H9 (cell line): ENCODE measurements at regions not wholly inside any gene's neighbourhood (a gene's known extent, or its start where the extent isn't known, plus 50 kb on each side); places are given as distances from the start of the nearest gene placed in this dataset.

Experiments
- DNase-seq: peaks from one replicate; pipeline ENCODE4 v3.0.0-alpha.2; 2017
- H2AFZ ChIP-seq: one replicate; pipeline ENCODE4 v1.6.1; 2013; ENCODE audit warnings: mild to moderate bottlenecking, low read length, control low read depth, moderate library complexity
- H2AK5ac ChIP-seq: 2 replicates; pipeline ENCODE4 v1.6.1; 2013; ENCODE audit warnings: low read length, control low read depth, mixed read lengths; ENCODE audit not compliant: insufficient read length
- H2BK120ac ChIP-seq: one replicate; pipeline ENCODE4 v1.6.1; 2013; ENCODE audit warnings: low read depth, mild to moderate bottlenecking, low read length, control low read depth, inconsistent platforms; ENCODE audit not compliant: poor library complexity, severe bottlenecking
- H2BK12ac ChIP-seq: 2 replicates; pipeline ENCODE4 v1.6.1; 2013; ENCODE audit warnings: low read length, control low read depth, mixed read lengths, low read depth; ENCODE audit not compliant: insufficient read length
- H2BK15ac ChIP-seq: 2 replicates; pipeline ENCODE4 v1.6.1; 2013; ENCODE audit warnings: low read depth, low read length, control low read depth
- H2BK20ac ChIP-seq: one replicate; pipeline ENCODE4 v1.6.1; 2013; ENCODE audit warnings: low read depth, mild to moderate bottlenecking, low read length, control low read depth, inconsistent platforms; ENCODE audit not compliant: poor library complexity, severe bottlenecking
- H2BK5ac ChIP-seq: 2 replicates; pipeline ENCODE4 v1.6.1; 2013; ENCODE audit warnings: low read length, control low read depth, mixed read lengths; ENCODE audit not compliant: insufficient read length
- H3K14ac ChIP-seq: 2 replicates; pipeline ENCODE4 v1.6.1; 2013; ENCODE audit warnings: low read length, control low read depth; ENCODE audit not compliant: insufficient read depth
- H3K18ac ChIP-seq: 2 replicates; pipeline ENCODE4 v1.6.1; 2013; ENCODE audit warnings: low read depth, mild to moderate bottlenecking, mixed read lengths, low read length, control low read depth; ENCODE audit not compliant: insufficient read length
- H3K23ac ChIP-seq: 2 replicates; pipeline ENCODE4 v1.6.1; 2013; ENCODE audit warnings: low read length, control low read depth, mixed read lengths, low read depth; ENCODE audit not compliant: insufficient read length
- H3K23me2 ChIP-seq: 2 replicates; pipeline ENCODE4 v1.6.1; 2013; ENCODE audit warnings: low read depth, mild to moderate bottlenecking, mixed read lengths, low read length, control low read depth; ENCODE audit not compliant: insufficient read length, poor library complexity, severe bottlenecking
- H3K27ac ChIP-seq: 2 replicates; pipeline ENCODE4 v1.5.1; 2013; ENCODE audit warnings: low read length, control low read depth, mixed read lengths, low read depth; ENCODE audit not compliant: insufficient read length
- H3K27me3 ChIP-seq: 2 replicates; pipeline ENCODE4 v1.6.1; 2013; ENCODE audit warnings: low read length, control low read depth, inconsistent platforms; ENCODE audit not compliant: insufficient read depth
- H3K4ac ChIP-seq: 2 replicates; pipeline ENCODE4 v1.6.1; 2013; ENCODE audit warnings: low read depth, mild to moderate bottlenecking, control low read depth, inconsistent platforms, low read length, moderate library complexity
- H3K4me1 ChIP-seq: 2 replicates; pipeline ENCODE4 v1.6.1; 2013; ENCODE audit warnings: low read length, control low read depth, inconsistent platforms; ENCODE audit not compliant: insufficient read depth
- H3K4me2 ChIP-seq: 2 replicates; pipeline ENCODE4 v1.6.1; 2013; ENCODE audit warnings: low read length, control low read depth, mixed read lengths; ENCODE audit not compliant: insufficient read length, insufficient read depth
- H3K56ac ChIP-seq: 2 replicates; pipeline ENCODE4 v1.6.1; 2013; ENCODE audit warnings: low read depth, mild to moderate bottlenecking, mixed read lengths, low read length, control low read depth; ENCODE audit not compliant: insufficient read length
- H3K79me1 ChIP-seq: 2 replicates; pipeline ENCODE4 v1.6.1; 2013; ENCODE audit warnings: low read depth, mild to moderate bottlenecking, moderate library complexity, low read length, control low read depth, inconsistent platforms; ENCODE audit not compliant: insufficient read depth, poor library complexity, severe bottlenecking
- H3K79me2 ChIP-seq: 2 replicates; pipeline ENCODE4 v1.6.1; 2013; ENCODE audit warnings: low read length, control low read depth, inconsistent platforms; ENCODE audit not compliant: insufficient read depth
- H3K9ac ChIP-seq: 2 replicates; pipeline ENCODE4 v1.6.1; 2013; ENCODE audit warnings: low read length, control low read depth, mixed read lengths; ENCODE audit not compliant: insufficient read length; ENCODE audit errors: extremely low read depth
- H3K9me3 ChIP-seq: one replicate; pipeline ENCODE4 v1.6.1; 2013; ENCODE audit warnings: low read depth, low read length, inconsistent platforms; ENCODE audit not compliant: control insufficient read depth
- H3T11ph ChIP-seq: one replicate; pipeline ENCODE4 v1.6.1; 2013; ENCODE audit warnings: mild to moderate bottlenecking, low read length, control low read depth, inconsistent platforms
- H4K20me1 ChIP-seq: one replicate; pipeline ENCODE4 v1.6.1; 2013; ENCODE audit not compliant: control insufficient read depth, insufficient read length, insufficient read depth
- H4K5ac ChIP-seq: 2 replicates; pipeline ENCODE4 v1.6.1; 2013; ENCODE audit warnings: low read depth, mild to moderate bottlenecking, mixed read lengths, low read length, control low read depth; ENCODE audit not compliant: insufficient read length
- H4K8ac ChIP-seq: replicated peaks from 2 replicates; pipeline ENCODE4 v1.6.1; 2013; ENCODE audit warnings: low read length, control low read depth, mixed read lengths, low read depth; ENCODE audit not compliant: insufficient read length
- H4K91ac ChIP-seq: 2 replicates; pipeline ENCODE4 v1.6.1; 2013; ENCODE audit warnings: low read depth, mild to moderate bottlenecking, moderate library complexity, mixed read lengths, low read length, control low read depth; ENCODE audit not compliant: insufficient read length
- H3K27ac Mint-ChIP-seq, 3 experiments: 2 replicates in 2 of 3; 3 replicates in 1 of 3; pipeline ENCODE4 v1.8.0; 2020 to 2021; ENCODE audit warnings: mixed read lengths in 3 of 3, mild to moderate bottlenecking in 1 of 3, moderate library complexity in 1 of 3
- H3K27me3 Mint-ChIP-seq: 2 replicates; pipeline ENCODE4 v1.8.0; 2021; ENCODE audit warnings: low read depth, mild to moderate bottlenecking, moderate library complexity, mixed read lengths
- H3K36me3 Mint-ChIP-seq, 3 experiments: 2 replicates in 2 of 3; 3 replicates in 1 of 3; pipeline ENCODE4 v1.8.0; 2020 to 2021; ENCODE audit warnings: low read depth in 3 of 3, mixed read lengths in 3 of 3; ENCODE audit not compliant: insufficient read depth in 1 of 3
- H3K4me1 Mint-ChIP-seq, 2 experiments: 2 replicates each; pipeline ENCODE4 v1.8.0; 2020; ENCODE audit warnings: mixed read lengths in 2 of 2
- H3K4me3 Mint-ChIP-seq, 2 experiments: 2 replicates in 1 of 2; 3 replicates in 1 of 2; pipeline ENCODE4 v1.8.0; 2020 to 2021; ENCODE audit warnings: mild to moderate bottlenecking in 2 of 2, mixed read lengths in 2 of 2, moderate library complexity in 1 of 2
- H3K9me3 Mint-ChIP-seq, 2 experiments: 2 replicates in 1 of 2; 3 replicates in 1 of 2; pipeline ENCODE4 v1.8.0; 2020; ENCODE audit warnings: mild to moderate bottlenecking in 2 of 2, mixed read lengths in 2 of 2, moderate library complexity in 1 of 2
- WGBS: extraction: QIAGEN DNeasy Blood & Tissue Kit; methylation state at CpG from one replicate; pipeline ENCODE4 v1.1.7; 2013; ENCODE audit warnings: missing lambda C conversion rate, low lambda C conversion rate, mixed read lengths; ENCODE audit not compliant: insufficient read length; ENCODE audit errors: extremely low coverage; 5-methylcytosine and 5-hydroxymethylcytosine counted together
- TF ChIP-seq, protein P1 (sequence below): fragments of 200-600 bp; sonication (generic); conservative IDR thresholded peaks from 3 replicates; pipeline ENCODE4 v1.8.0; 2021; ENCODE audit warnings: antibody characterized with exemption, mild to moderate bottlenecking

DNA sequence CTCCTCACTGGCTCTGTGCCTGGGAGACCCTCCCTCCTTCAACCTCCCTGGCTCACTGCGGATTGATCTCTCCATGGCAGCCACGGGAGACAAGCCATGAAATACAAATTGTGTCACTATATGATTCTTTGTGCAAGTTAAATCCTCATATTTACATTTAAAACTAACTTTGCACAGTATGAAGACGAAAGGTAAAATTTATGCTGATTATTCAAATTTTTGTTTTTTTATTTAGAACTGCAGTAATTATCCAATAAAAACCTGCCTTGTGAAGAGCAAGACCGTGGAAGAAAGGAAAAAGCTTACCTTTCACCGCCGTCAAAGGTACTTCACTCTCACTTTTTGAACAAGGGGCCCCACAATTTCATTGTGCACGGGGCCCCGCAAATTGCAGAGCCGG is 436.9 kb downstream of the EIPR1 start:
- no peak overlapping the region for H4K91ac ChIP-seq
- no peak overlapping the region for H3K14ac ChIP-seq
- H2AK5ac ChIP-seq, result no peak overlapping the region
- H3K56ac ChIP-seq, result no peak overlapping the region
- no peak overlapping the region for H3K27ac ChIP-seq
- no peak overlapping the region for H2BK120ac ChIP-seq
- no peak overlapping the region for H3K4ac ChIP-seq
- H3K79me1 ChIP-seq, result no peaks in the 10 kb centered on the region
- Mint-ChIP-seq H3K27ac (no peak overlapping the region), H3K9me3 (peaks cover 17 to 20% of the 10 kb centered on the region in 2 experiments), H3K27me3 (no peaks in the 10 kb centered on the region; the same call in 1 of the 2 replicates), H3K4me1 (peaks cover 6 to 7% of the 10 kb centered on the region in 2 experiments), H3K4me3 (no peak overlapping the region), H3K36me3 (peaks cover 0 to 13% (median 11%) of the 10 kb centered on the region in 3 experiments; a peak in 5 of 7 replicates)
- no peak overlapping the region for H4K8ac ChIP-seq
- H3K4me1 ChIP-seq, result no peaks in the 10 kb centered on the region
- no peak overlapping the region for H2AFZ ChIP-seq
- no peaks in the 10 kb centered on the region for H3K9me3 ChIP-seq
- no peak overlapping the region for H3K9ac ChIP-seq
- no peak overlapping the region for H2BK5ac ChIP-seq
- H3K23ac ChIP-seq, result no peak overlapping the region
- H3K79me2 ChIP-seq, result no peaks in the 10 kb centered on the region
- H4K5ac ChIP-seq, result no peak overlapping the region
- no CpG with 5 or more reads among the region's 9 CpGs for WGBS
- no peak overlapping the region for H3T11ph ChIP-seq
- DNase-seq, result no peak
- no peak overlapping the region for H2BK12ac ChIP-seq
- H3K23me2 ChIP-seq, result no peaks in the 10 kb centered on the region
- no peak overlapping the region for H3K18ac ChIP-seq
- H2BK15ac ChIP-seq, result no peak overlapping the region
- TF ChIP-seq, protein P1, sequence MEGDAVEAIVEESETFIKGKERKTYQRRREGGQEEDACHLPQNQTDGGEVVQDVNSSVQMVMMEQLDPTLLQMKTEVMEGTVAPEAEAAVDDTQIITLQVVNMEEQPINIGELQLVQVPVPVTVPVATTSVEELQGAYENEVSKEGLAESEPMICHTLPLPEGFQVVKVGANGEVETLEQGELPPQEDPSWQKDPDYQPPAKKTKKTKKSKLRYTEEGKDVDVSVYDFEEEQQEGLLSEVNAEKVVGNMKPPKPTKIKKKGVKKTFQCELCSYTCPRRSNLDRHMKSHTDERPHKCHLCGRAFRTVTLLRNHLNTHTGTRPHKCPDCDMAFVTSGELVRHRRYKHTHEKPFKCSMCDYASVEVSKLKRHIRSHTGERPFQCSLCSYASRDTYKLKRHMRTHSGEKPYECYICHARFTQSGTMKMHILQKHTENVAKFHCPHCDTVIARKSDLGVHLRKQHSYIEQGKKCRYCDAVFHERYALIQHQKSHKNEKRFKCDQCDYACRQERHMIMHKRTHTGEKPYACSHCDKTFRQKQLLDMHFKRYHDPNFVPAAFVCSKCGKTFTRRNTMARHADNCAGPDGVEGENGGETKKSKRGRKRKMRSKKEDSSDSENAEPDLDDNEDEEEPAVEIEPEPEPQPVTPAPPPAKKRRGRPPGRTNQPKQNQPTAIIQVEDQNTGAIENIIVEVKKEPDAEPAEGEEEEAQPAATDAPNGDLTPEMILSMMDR, result no peak
- no peaks in the 10 kb centered on the region for H4K20me1 ChIP-seq
- no peak overlapping the region for H3K4me2 ChIP-seq
- H2BK20ac ChIP-seq, result no peak overlapping the region
- no peaks in the 10 kb centered on the region for H3K27me3 ChIP-seq
